Calu3 (cell line): ENCODE measurements at regions not wholly inside any gene's neighbourhood (a gene's known extent, or its start where the extent isn't known, plus 50 kb on each side); places are given as distances from the start of the nearest gene placed in this dataset.

Source experiments
- BruUV-seq: library from RNA; stranded (reverse); fragments of 400-500 nt; replicated peaks from 2 replicates; lab custom pipeline; 2021; lab: Mats Ljungman, UMichigan
- CTCF ChIA-PET: fragments of 300-600 bp; sonication (Branson Sonifier 250); formaldehyde crosslinking; loops from one replicate; lab custom pipeline; 2022; ENCODE audit warnings: antibody characterized with exemption; lab: Charles Lee
- DNase-seq: peaks from one replicate; pipeline ENCODE4 v3.0.0; 2022
- H3K27ac Mint-ChIP-seq: one replicate; pipeline ENCODE4 v1.8.0; 2022; ENCODE audit warnings: mixed read lengths; ENCODE audit not compliant: unreplicated experiment
- H3K27me3 Mint-ChIP-seq: one replicate; pipeline ENCODE4 v1.8.0; 2022; ENCODE audit warnings: mixed read lengths; ENCODE audit not compliant: unreplicated experiment
- H3K36me3 Mint-ChIP-seq: one replicate; pipeline ENCODE4 v1.8.0; 2022; ENCODE audit warnings: mild to moderate bottlenecking, moderate library complexity, mixed read lengths; ENCODE audit not compliant: insufficient read depth, unreplicated experiment
- H3K4me1 Mint-ChIP-seq: one replicate; pipeline ENCODE4 v1.8.0; 2022; ENCODE audit warnings: mild to moderate bottlenecking, low read depth, mixed read lengths; ENCODE audit not compliant: unreplicated experiment
- H3K4me3 Mint-ChIP-seq: one replicate; pipeline ENCODE4 v1.8.0; 2022; ENCODE audit warnings: mild to moderate bottlenecking, low read depth, moderate library complexity, mixed read lengths; ENCODE audit not compliant: unreplicated experiment
- H3K9me3 Mint-ChIP-seq: one replicate; pipeline ENCODE4 v1.8.0; 2022; ENCODE audit warnings: low read depth, mixed read lengths; ENCODE audit not compliant: unreplicated experiment
- intact Hi-C: fragments of 100-400 bp; cut with micrococcal nuclease; formaldehyde crosslinking; loops from one replicate; pipeline ENCODE4 v1.10.0; 2022; ENCODE audit not compliant: unreplicated experiment
- TF ChIP-seq, protein P1 (sequence below): fragments of 200-600 bp; IDR thresholded peaks from one replicate; pipeline ENCODE4 v1.8.0; 2022; ENCODE audit warnings: antibody characterized with exemption; ENCODE audit not compliant: unreplicated experiment

DNA sequence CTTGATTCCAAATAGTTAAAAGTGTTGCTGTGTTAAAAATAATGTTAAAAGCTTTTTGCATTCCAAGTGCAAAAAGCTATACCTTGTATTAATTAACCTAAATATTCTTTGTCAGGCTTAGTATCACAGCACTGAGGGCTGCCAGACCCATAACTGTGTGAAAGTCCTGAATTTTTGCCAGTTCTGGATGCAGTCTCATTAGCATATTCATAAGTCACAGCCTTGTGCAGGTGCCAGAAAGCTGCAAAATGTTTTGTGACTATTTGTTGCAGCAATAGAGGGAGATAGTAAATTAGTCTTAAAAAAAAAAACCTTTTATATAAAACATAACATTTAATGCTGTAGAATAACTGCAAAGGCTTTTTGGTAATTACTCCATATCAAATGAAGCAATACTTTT, 56.6 kb downstream of the SLITRK1 start:
- Mint-ChIP-seq H3K4me3 (no peak overlapping the region), H3K27me3 (no peaks in the 10 kb centered on the region), H3K27ac (no peak overlapping the region), H3K9me3 (no peaks in the 10 kb centered on the region), H3K4me1 (no peaks in the 10 kb centered on the region), H3K36me3 (no peaks in the 10 kb centered on the region)
- TF ChIP-seq, protein P1, sequence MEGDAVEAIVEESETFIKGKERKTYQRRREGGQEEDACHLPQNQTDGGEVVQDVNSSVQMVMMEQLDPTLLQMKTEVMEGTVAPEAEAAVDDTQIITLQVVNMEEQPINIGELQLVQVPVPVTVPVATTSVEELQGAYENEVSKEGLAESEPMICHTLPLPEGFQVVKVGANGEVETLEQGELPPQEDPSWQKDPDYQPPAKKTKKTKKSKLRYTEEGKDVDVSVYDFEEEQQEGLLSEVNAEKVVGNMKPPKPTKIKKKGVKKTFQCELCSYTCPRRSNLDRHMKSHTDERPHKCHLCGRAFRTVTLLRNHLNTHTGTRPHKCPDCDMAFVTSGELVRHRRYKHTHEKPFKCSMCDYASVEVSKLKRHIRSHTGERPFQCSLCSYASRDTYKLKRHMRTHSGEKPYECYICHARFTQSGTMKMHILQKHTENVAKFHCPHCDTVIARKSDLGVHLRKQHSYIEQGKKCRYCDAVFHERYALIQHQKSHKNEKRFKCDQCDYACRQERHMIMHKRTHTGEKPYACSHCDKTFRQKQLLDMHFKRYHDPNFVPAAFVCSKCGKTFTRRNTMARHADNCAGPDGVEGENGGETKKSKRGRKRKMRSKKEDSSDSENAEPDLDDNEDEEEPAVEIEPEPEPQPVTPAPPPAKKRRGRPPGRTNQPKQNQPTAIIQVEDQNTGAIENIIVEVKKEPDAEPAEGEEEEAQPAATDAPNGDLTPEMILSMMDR = no peak
- intact Hi-C loops = no loop called here
- CTCF ChIA-PET = no interaction called here
- no peak for DNase-seq
- no TSS peak for BruUV-seq

DNA sequence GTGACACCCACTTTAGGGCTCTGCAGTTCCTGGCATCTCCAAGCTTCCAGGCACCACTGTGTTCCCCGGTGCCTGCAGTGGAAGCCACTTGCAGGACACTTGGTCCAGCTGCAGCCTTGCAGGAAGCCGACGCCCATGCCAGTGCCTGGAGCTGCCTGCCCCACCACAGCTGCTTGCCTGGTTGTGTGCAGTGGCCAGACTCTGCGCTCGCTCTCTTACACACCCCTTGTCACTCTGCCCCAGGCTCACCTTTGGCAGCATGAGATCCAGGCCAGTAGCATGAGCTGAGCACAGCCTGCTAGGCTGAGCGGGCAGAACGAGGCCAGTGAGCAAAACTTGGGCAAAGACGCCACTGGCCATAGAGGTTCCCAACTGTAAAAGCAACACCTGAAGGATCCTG, 57.7 kb downstream of the SLITRK1 start:
- BruUV-seq = no TSS peak
- CTCF ChIA-PET = no interaction called here
- Mint-ChIP-seq H3K4me1 (no peaks in the 10 kb centered on the region), H3K27ac (no peak overlapping the region), H3K4me3 (no peak overlapping the region), H3K27me3 (no peaks in the 10 kb centered on the region), H3K36me3 (no peaks in the 10 kb centered on the region), H3K9me3 (no peaks in the 10 kb centered on the region)
- TF ChIP-seq, protein P1 = no peak
- no peak for DNase-seq
- intact Hi-C loops = no loop called here

DNA sequence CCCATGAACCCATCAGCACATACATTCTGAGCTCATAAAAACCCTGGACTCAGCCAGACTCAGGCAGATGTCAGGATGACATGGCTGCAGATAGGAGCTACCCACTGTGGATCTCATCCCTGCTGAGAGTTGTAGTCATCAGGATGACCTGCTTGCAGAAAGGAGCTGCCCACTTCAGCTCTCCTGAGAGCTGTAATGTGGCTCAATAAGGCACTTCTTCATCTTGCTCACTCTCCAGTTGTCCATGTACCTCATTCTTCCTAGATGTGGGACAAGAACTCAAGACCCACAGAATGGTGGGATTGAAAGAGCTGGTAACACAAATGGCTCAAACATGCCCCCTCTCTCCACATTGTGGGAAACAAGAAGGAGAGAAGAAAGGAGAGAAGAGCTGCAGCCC, 58.2 kb downstream of the SLITRK1 start:
- Mint-ChIP-seq H3K27ac (no peak overlapping the region), H3K4me1 (no peaks in the 10 kb centered on the region), H3K4me3 (no peak overlapping the region), H3K9me3 (no peaks in the 10 kb centered on the region), H3K27me3 (no peaks in the 10 kb centered on the region), H3K36me3 (no peaks in the 10 kb centered on the region)
- TF ChIP-seq, protein P1 = no peak
- intact Hi-C loops = no loop called here
- CTCF ChIA-PET = no interaction called here
- no TSS peak for BruUV-seq
- no peak for DNase-seq

DNA sequence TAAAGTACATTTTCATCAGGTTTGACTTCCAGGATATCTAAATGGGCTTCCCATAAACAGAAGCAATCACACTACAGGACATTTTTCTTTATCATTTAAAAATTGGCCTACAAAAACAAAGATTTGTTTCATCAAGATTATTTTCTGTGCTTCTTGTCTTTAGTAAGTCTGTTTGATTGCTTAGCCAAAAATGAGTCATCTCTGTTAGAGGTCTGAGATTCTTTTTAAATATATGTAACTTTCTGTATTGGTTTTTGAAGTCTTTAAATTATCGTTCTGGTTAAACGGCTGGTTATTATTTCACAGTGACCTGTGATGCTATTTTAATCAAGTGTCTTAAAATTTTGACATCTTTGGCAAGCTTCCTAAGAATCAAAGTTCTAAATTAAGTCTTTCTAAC, 62.7 kb downstream of the SLITRK1 start:
- H3K27ac Mint-ChIP-seq = no peak overlapping the region
- no peaks in the 10 kb centered on the region for H3K4me1 Mint-ChIP-seq
- intact Hi-C loops = no loop called here
- no peak overlapping the region for H3K4me3 Mint-ChIP-seq
- H3K36me3 Mint-ChIP-seq = no peaks in the 10 kb centered on the region
- BruUV-seq = no TSS peak
- TF ChIP-seq, protein P1 = no peak
- no peak for DNase-seq
- CTCF ChIA-PET = no interaction called here
- no peaks in the 10 kb centered on the region for H3K27me3 Mint-ChIP-seq
- peaks cover 2% of the 10 kb centered on the region for H3K9me3 Mint-ChIP-seq
